Neural cell (in vitro differentiated cells): ENCODE measurements at regions not wholly inside any gene's neighbourhood (a gene's known extent, or its start where the extent isn't known, plus 50 kb on each side); places are given as distances from the start of the nearest gene placed in this dataset.

Experiments
- H2AFZ ChIP-seq: fragments of 200-600, 300-800 bp; sonication (generic), shearing (Covaris generic); 2 replicates; pipeline ENCODE4 v1.6.0; 2014; ENCODE audit warnings: low read depth, mild to moderate bottlenecking, antibody characterized with exemption, low read length, moderate library complexity
- H3F3A ChIP-seq: fragments of 200-600 bp; shearing (Covaris generic); 2 replicates; pipeline ENCODE4 v1.6.1; 2016; ENCODE audit warnings: mild to moderate bottlenecking, moderate library complexity, mixed read lengths, antibody characterized with exemption, low read length; ENCODE audit not compliant: insufficient read depth, poor library complexity, severe bottlenecking
- H3K27ac ChIP-seq: fragments of 200-600, 300-800 bp; sonication (generic), shearing (Covaris generic); 2 replicates; pipeline ENCODE4 v1.5.1; 2014; ENCODE audit warnings: mild to moderate bottlenecking, low read length, moderate library complexity
- H3K27me3 ChIP-seq: fragments of 300-800, 200-600 bp; sonication (generic), shearing (Covaris generic); 2 replicates; pipeline ENCODE4 v1.6.0; 2014; ENCODE audit warnings: mild to moderate bottlenecking, low read depth, low read length, moderate library complexity; ENCODE audit not compliant: insufficient read depth
- H3K36me3 ChIP-seq: fragments of 300-800, 200-600 bp; sonication (generic), shearing (Covaris generic); 2 replicates; pipeline ENCODE4 v1.5.1; 2014; ENCODE audit warnings: mild to moderate bottlenecking, antibody characterized with exemption, low read length, moderate library complexity; ENCODE audit not compliant: insufficient read depth
- H3K4me2 ChIP-seq: fragments of 300-800, 200-600 bp; sonication (generic), shearing (Covaris generic); 2 replicates; pipeline ENCODE4 v1.6.0; 2014; ENCODE audit warnings: mild to moderate bottlenecking, low read length
- H3K4me3 ChIP-seq: fragments of 300-800, 200-600 bp; sonication (generic), shearing (Covaris generic); 2 replicates; pipeline ENCODE4 v1.5.1; 2014; ENCODE audit warnings: mild to moderate bottlenecking, low read length, moderate library complexity
- H3K79me2 ChIP-seq: fragments of 200-600 bp; shearing (Covaris generic); replicated peaks from 2 replicates; pipeline ENCODE4 v1.6.0; 2014; ENCODE audit warnings: mild to moderate bottlenecking, low read length, moderate library complexity; ENCODE audit not compliant: insufficient read depth
- H3K9ac ChIP-seq: fragments of 300-800, 200-600 bp; sonication (generic), shearing (Covaris generic); 2 replicates; pipeline ENCODE4 v1.6.1; 2016; ENCODE audit warnings: mild to moderate bottlenecking, low read length, mixed read lengths
- H3K9me2 ChIP-seq: fragments of 200-600 bp; shearing (Covaris generic); 2 replicates; pipeline ENCODE4 v1.6.1; 2016; ENCODE audit warnings: mild to moderate bottlenecking, low read length, mixed read lengths; ENCODE audit not compliant: insufficient read depth
- H3K9me3 ChIP-seq: fragments of 200-600, 300-800 bp; sonication (generic), shearing (Covaris generic); 2 replicates; pipeline ENCODE4 v1.6.1; 2016; ENCODE audit warnings: mild to moderate bottlenecking, mixed run types, low read length, moderate library complexity, mixed read lengths
- H4K20me1 ChIP-seq: fragments of 200-600 bp; shearing (Covaris generic); 2 replicates; pipeline ENCODE4 v1.6.1; 2016; ENCODE audit warnings: mild to moderate bottlenecking, mixed run types; ENCODE audit not compliant: insufficient read depth
- CTCF ChIP-seq: fragments of 450-650 bp; IDR thresholded peaks from 2 replicates; pipeline ENCODE4 v1.5.1; 2014; ENCODE audit warnings: antibody characterized with exemption, mild to moderate bottlenecking, moderate library complexity; ENCODE audit not compliant: poor library complexity, severe bottlenecking
- EP300 ChIP-seq: fragments of 450-650 bp; conservative IDR thresholded peaks from 2 replicates; pipeline ENCODE4 v1.6.1; 2014; ENCODE audit warnings: antibody characterized with exemption, mild to moderate bottlenecking, moderate library complexity; ENCODE audit not compliant: poor library complexity, severe bottlenecking
- EZH2 ChIP-seq: fragments of 200-600, 300-800 bp; shearing (Covaris generic), sonication (generic); IDR thresholded peaks from 2 replicates; pipeline ENCODE4 v1.6.1; 2014; ENCODE audit warnings: antibody characterized with exemption, low read length, borderline replicate concordance, mild to moderate bottlenecking; ENCODE audit not compliant: insufficient read depth, poor library complexity, severe bottlenecking
- MXI1 ChIP-seq: fragments of 450-650 bp; conservative IDR thresholded peaks from 2 replicates; pipeline ENCODE4 v1.6.1; 2014; ENCODE audit warnings: antibody characterized with exemption, mild to moderate bottlenecking; ENCODE audit not compliant: poor library complexity, severe bottlenecking
- POLR2AphosphoS5 ChIP-seq: IDR thresholded peaks from 2 replicates; pipeline ENCODE4 v1.6.1; 2012
- RAD21 ChIP-seq: fragments of 450-650 bp; conservative IDR thresholded peaks from 2 replicates; pipeline ENCODE4 v1.6.1; 2014; ENCODE audit warnings: antibody characterized with exemption, mild to moderate bottlenecking, moderate library complexity
- REST ChIP-seq: IDR thresholded peaks from 2 replicates; pipeline ENCODE4 v1.6.1; 2012; ENCODE audit warnings: borderline replicate concordance
- SMC3 ChIP-seq: fragments of 450-650 bp; conservative IDR thresholded peaks from 2 replicates; pipeline ENCODE4 v1.6.1; 2014; ENCODE audit warnings: antibody characterized with exemption, mild to moderate bottlenecking, moderate library complexity; ENCODE audit not compliant: poor library complexity
- TAF1 ChIP-seq: IDR thresholded peaks from 2 replicates; pipeline ENCODE4 v1.6.1; 2012; ENCODE audit warnings: low read depth

- no peak overlapping the region for H3K27ac ChIP-seq
- H3K9me2 ChIP-seq: no peaks in the 10 kb centered on the region
- H3K9me3 ChIP-seq: no peaks in the 10 kb centered on the region
- no peak for TF ChIP-seq RAD21
- TF ChIP-seq MXI1: no peak
- TF ChIP-seq REST: no peak
- TF ChIP-seq EZH2: no peak
- TF ChIP-seq POLR2AphosphoS5: peak; percentile 58
- TF ChIP-seq SMC3: no peak
- peak; percentile 86 for TF ChIP-seq EP300
- no peak for TF ChIP-seq TAF1
- TF ChIP-seq CTCF: no peak
- no peaks in the 10 kb centered on the region for H3K79me2 ChIP-seq
- no peaks in the 10 kb centered on the region for H3F3A ChIP-seq
- no peak overlapping the region for H3K9ac ChIP-seq
- H3K4me3 ChIP-seq: no peak overlapping the region
- H2AFZ ChIP-seq: no peak overlapping the region
- H3K36me3 ChIP-seq: no peaks in the 10 kb centered on the region
- no peak overlapping the region for H3K4me2 ChIP-seq
- no peaks in the 10 kb centered on the region for H3K27me3 ChIP-seq
- H4K20me1 ChIP-seq: no peaks in the 10 kb centered on the region
Measured at GRCh38 chr4:181168011-181168805, 1075.0 kb upstream of the TENM3 start.

GRCh38 chr4:181173046-181173445 is 1070.2 kb upstream of the TENM3 start:
- Histone ChIP-seq H3K4me3 (no peak overlapping the region), H3K36me3 (no peaks in the 10 kb centered on the region), H3K79me2 (no peaks in the 10 kb centered on the region), H3K9me2 (no peaks in the 10 kb centered on the region), H3K27ac (no peak overlapping the region), H3K4me2 (no peak overlapping the region), H3F3A (no peaks in the 10 kb centered on the region), H4K20me1 (no peaks in the 10 kb centered on the region), H3K9me3 (no peaks in the 10 kb centered on the region), H2AFZ (no peak overlapping the region), H3K9ac (no peak overlapping the region), H3K27me3 (no peaks in the 10 kb centered on the region)
- TF ChIP-seq CTCF: no peak
- TF ChIP-seq EP300: no peak
- no peak for TF ChIP-seq SMC3
- TF ChIP-seq POLR2AphosphoS5: no peak
- no peak for TF ChIP-seq EZH2
- TF ChIP-seq TAF1: no peak
- TF ChIP-seq MXI1: no peak
- no peak for TF ChIP-seq RAD21
- no peak for TF ChIP-seq REST
